ENCODE measurements at regions not wholly inside any gene's neighbourhood (a gene's known extent, or its start where the extent isn't known, plus 50 kb on each side); places are given as distances from the start of the nearest gene placed in this dataset.

DNA sequence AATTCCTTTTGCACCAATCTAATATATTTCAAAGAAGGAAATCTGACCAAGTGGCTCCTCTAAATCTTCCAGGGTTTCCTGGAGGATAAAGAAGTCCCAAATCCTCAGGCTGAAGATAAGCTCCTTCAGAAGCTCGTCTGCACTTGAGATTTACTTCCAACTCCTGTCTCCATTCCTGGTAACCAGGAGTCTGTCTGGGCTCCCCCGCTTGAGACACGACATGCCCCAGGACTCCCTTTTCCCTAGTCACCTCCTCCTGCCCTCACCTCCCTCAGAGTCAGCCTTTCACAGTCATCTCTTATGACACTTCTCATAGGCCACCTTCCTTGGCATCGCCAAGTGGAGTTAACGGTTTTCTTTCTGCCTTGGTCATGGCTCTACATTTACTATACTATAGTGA is 103.4 kb upstream of the NEDD9 start:
- H4K20me1 ChIP-seq (ENCODE audit: insufficient read depth): no peaks in the 10 kb centered on the region
- DNase-seq: no peak
- POLR2A ChIA-PET: no interaction called here
- H2AFZ ChIP-seq (ENCODE audit: low read depth): no peak overlapping the region
- no peak overlapping the region for H3K9ac ChIP-seq
- no peak overlapping the region for H3K27ac ChIP-seq (ENCODE audit: low read depth in 2 of 2, low read length in 1 of 2)
- no peaks in the 10 kb centered on the region for H3K27me3 ChIP-seq (ENCODE audit: insufficient read depth)
- H3K79me2 ChIP-seq (ENCODE audit: insufficient read depth): no peaks in the 10 kb centered on the region
- CTCF ChIA-PET: no interaction called here
- no peaks in the 10 kb centered on the region for H3K9me3 ChIP-seq
- peaks cover 0 to 3% of the 10 kb centered on the region in 2 experiments; a peak in 1 of 4 replicates for H3K4me1 ChIP-seq (ENCODE audit: control insufficient read depth in 1 of 2, insufficient read depth in 2 of 2, low read depth in 1 of 2, low read length in 1 of 2)
- no peak overlapping the region for H3K4me3 ChIP-seq (ENCODE audit: low read depth in 2 of 2, low read length in 1 of 2)
- no peaks in the 10 kb centered on the region for H3K9me2 ChIP-seq
- TF ChIP-seq CHD2 (IDR thresholded peaks at IDR 0.05; ENCODE audit: low read length, partially characterized antibody) (no peak), YY1 (IDR thresholded peaks at IDR 0.05; ENCODE audit: low read depth) (no peak), RXRA (IDR thresholded peaks at IDR 0.05; ENCODE audit: borderline replicate concordance, low read depth) (no peak), JUND (IDR thresholded peaks at IDR 0.05) (no peak), EZH2phosphoT487 (IDR thresholded peaks at IDR 0.05; ENCODE audit: borderline replicate concordance, low read depth) (no peak), EP300 (IDR thresholded peaks at IDR 0.05; ENCODE audit: borderline replicate concordance in 1 of 2, low read depth in 1 of 2, low read length in 1 of 2) (no peak), MXI1 (IDR thresholded peaks at IDR 0.05; ENCODE audit: low read depth, low read length) (no peak), SMC3 (IDR thresholded peaks at IDR 0.05; ENCODE audit: low read depth, low read length) (no peak), FOSL2 (IDR thresholded peaks at IDR 0.05; ENCODE audit: borderline replicate concordance, low read depth) (no peak), RAD21 (IDR thresholded peaks at IDR 0.05; ENCODE audit: low read length) (no peak), USF1 (IDR thresholded peaks at IDR 0.05; ENCODE audit: borderline replicate concordance, low read depth) (no peak), USF2 (IDR thresholded peaks at IDR 0.05; ENCODE audit: borderline replicate concordance, low read depth, low read length) (no peak), TAF1 (IDR thresholded peaks at IDR 0.05; ENCODE audit: borderline replicate concordance, low read depth, low read length) (no peak), IRF3 (IDR thresholded peaks at IDR 0.05; ENCODE audit: low read depth, low read length) (no peak), RFX5 (IDR thresholded peaks at IDR 0.05; ENCODE audit: low read length) (no peak)
- TF ChIP-seq, protein P1, sequence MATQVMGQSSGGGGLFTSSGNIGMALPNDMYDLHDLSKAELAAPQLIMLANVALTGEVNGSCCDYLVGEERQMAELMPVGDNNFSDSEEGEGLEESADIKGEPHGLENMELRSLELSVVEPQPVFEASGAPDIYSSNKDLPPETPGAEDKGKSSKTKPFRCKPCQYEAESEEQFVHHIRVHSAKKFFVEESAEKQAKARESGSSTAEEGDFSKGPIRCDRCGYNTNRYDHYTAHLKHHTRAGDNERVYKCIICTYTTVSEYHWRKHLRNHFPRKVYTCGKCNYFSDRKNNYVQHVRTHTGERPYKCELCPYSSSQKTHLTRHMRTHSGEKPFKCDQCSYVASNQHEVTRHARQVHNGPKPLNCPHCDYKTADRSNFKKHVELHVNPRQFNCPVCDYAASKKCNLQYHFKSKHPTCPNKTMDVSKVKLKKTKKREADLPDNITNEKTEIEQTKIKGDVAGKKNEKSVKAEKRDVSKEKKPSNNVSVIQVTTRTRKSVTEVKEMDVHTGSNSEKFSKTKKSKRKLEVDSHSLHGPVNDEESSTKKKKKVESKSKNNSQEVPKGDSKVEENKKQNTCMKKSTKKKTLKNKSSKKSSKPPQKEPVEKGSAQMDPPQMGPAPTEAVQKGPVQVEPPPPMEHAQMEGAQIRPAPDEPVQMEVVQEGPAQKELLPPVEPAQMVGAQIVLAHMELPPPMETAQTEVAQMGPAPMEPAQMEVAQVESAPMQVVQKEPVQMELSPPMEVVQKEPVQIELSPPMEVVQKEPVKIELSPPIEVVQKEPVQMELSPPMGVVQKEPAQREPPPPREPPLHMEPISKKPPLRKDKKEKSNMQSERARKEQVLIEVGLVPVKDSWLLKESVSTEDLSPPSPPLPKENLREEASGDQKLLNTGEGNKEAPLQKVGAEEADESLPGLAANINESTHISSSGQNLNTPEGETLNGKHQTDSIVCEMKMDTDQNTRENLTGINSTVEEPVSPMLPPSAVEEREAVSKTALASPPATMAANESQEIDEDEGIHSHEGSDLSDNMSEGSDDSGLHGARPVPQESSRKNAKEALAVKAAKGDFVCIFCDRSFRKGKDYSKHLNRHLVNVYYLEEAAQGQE (IDR thresholded peaks at IDR 0.05; ENCODE audit: low read depth, low read length): no peak
- WGBS (ENCODE audit: low lambda C conversion rate): 87% methylated on average over 5 of the region's 5 CpGs
- H3K4me2 ChIP-seq: no peak overlapping the region
- H3K36me3 ChIP-seq (replicated peaks in 1 of 2; ENCODE audit: control insufficient read depth in 1 of 2, insufficient read depth in 2 of 2, low read length in 1 of 2): no peaks in the 10 kb centered on the region
- H3F3A ChIP-seq (replicated peaks; ENCODE audit: insufficient read depth): no peaks in the 10 kb centered on the region
